GM06990 (cell line): ENCODE measurements at regions not wholly inside any gene's neighbourhood (a gene's known extent, or its start where the extent isn't known, plus 50 kb on each side); places are given as distances from the start of the nearest gene placed in this dataset.

ENCODE experiments used
- DNase-seq: peaks from one replicate; pipeline ENCODE4 v3.0.0-alpha.2; 2011; ENCODE audit not compliant: insufficient read length; ENCODE audit errors: extremely low read depth
- H3K27me3 ChIP-seq: replicated peaks from 2 replicates; pipeline ENCODE4 v1.6.0; 2011; ENCODE audit warnings: low read length; ENCODE audit not compliant: control insufficient read depth, insufficient read depth
- H3K36me3 ChIP-seq: 2 replicates; pipeline ENCODE4 v1.5.1; 2011; ENCODE audit warnings: low read length; ENCODE audit not compliant: control insufficient read depth, insufficient read depth
- H3K4me3 ChIP-seq: replicated peaks from 2 replicates; pipeline ENCODE4 v1.5.1; 2011; ENCODE audit warnings: low read depth, mild to moderate bottlenecking, control low read depth, low read length
- CTCF ChIP-seq: IDR thresholded peaks from 2 replicates; pipeline ENCODE4 v1.5.1; 2011; ENCODE audit warnings: low read length, control low read depth, mild to moderate bottlenecking, inconsistent platforms; ENCODE audit not compliant: insufficient read depth, poor library complexity, severe bottlenecking

GRCh38 chr2:14745288-14746076 lies 113.0 kb downstream of the LRATD1 start:
- H3K27me3 ChIP-seq: no peaks in the 10 kb centered on the region
- TF ChIP-seq CTCF: no peak
- no peak overlapping the region for H3K4me3 ChIP-seq
- DNase-seq: no peak
- H3K36me3 ChIP-seq: no peaks in the 10 kb centered on the region

GRCh38 chr2:14746133-14746532 lies 113.6 kb downstream of the LRATD1 start:
- Histone ChIP-seq H3K27me3 (no peaks in the 10 kb centered on the region), H3K36me3 (no peaks in the 10 kb centered on the region), H3K4me3 (no peak overlapping the region)
- no peak for DNase-seq
- TF ChIP-seq CTCF: no peak

GRCh38 chr2:14747447-14747846 lies 114.9 kb downstream of the LRATD1 start:
- TF ChIP-seq CTCF: no peak

GRCh38 chr2:14749884-14750283 lies 117.4 kb downstream of the LRATD1 start:
- Histone ChIP-seq H3K4me3 (no peak overlapping the region), H3K36me3 (no peaks in the 10 kb centered on the region), H3K27me3 (no peaks in the 10 kb centered on the region)
- TF ChIP-seq CTCF: no peak
- DNase-seq: no peak

More at GRCh38 chr2:14747447-14747846, 114.9 kb downstream of the LRATD1 start:
- no peak overlapping the region for H3K4me3 ChIP-seq
- H3K27me3 ChIP-seq: no peaks in the 10 kb centered on the region
- no peak for DNase-seq
- no peaks in the 10 kb centered on the region for H3K36me3 ChIP-seq

GRCh38 chr2:14750433-14750832 lies 117.9 kb downstream of the LRATD1 start:
- Histone ChIP-seq H3K27me3 (no peaks in the 10 kb centered on the region), H3K36me3 (no peaks in the 10 kb centered on the region), H3K4me3 (no peak overlapping the region)
- DNase-seq: no peak
- no peak for TF ChIP-seq CTCF
